Hepatocyte (in vitro differentiated cells): ENCODE measurements at regions not wholly inside any gene's neighbourhood (a gene's known extent, or its start where the extent isn't known, plus 50 kb on each side); places are given as distances from the start of the nearest gene placed in this dataset.

Source experiments
- EZH2 ChIP-seq: fragments of 200-600 bp; sonication (generic); IDR thresholded peaks from 2 replicates; pipeline ENCODE4 v1.6.1; 2016; ENCODE audit warnings: antibody characterized with exemption, mild to moderate bottlenecking, borderline replicate concordance
- TF ChIP-seq, protein P1 (sequence below): fragments of 200-600 bp; sonication (generic); IDR thresholded peaks from 2 replicates; pipeline ENCODE4 v1.5.1; 2016; ENCODE audit warnings: antibody characterized with exemption, mild to moderate bottlenecking; ENCODE audit not compliant: poor library complexity

- TF ChIP-seq, protein P1, sequence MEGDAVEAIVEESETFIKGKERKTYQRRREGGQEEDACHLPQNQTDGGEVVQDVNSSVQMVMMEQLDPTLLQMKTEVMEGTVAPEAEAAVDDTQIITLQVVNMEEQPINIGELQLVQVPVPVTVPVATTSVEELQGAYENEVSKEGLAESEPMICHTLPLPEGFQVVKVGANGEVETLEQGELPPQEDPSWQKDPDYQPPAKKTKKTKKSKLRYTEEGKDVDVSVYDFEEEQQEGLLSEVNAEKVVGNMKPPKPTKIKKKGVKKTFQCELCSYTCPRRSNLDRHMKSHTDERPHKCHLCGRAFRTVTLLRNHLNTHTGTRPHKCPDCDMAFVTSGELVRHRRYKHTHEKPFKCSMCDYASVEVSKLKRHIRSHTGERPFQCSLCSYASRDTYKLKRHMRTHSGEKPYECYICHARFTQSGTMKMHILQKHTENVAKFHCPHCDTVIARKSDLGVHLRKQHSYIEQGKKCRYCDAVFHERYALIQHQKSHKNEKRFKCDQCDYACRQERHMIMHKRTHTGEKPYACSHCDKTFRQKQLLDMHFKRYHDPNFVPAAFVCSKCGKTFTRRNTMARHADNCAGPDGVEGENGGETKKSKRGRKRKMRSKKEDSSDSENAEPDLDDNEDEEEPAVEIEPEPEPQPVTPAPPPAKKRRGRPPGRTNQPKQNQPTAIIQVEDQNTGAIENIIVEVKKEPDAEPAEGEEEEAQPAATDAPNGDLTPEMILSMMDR = no peak
- TF ChIP-seq EZH2 = no peak
These were observed 215.9 kb downstream of the CRPPA start for GRCh38 chr7:16205466-16205865.
